Urothelium cell line (cell line): ENCODE measurements at regions not wholly inside any gene's neighbourhood (a gene's known extent, or its start where the extent isn't known, plus 50 kb on each side); places are given as distances from the start of the nearest gene placed in this dataset.

Source experiments
- DNase-seq: peaks from one replicate; pipeline ENCODE4 v3.0.0; 2011; ENCODE audit warnings: low spot score, mixed read lengths
- FAIRE-seq: peaks from 2 replicates; lab custom pipeline; 2011; peaks lifted over from hg19 to GRCh38; lab: Jason Lieb, UNC

- FAIRE-seq (no peak), DNase-seq (no peak)
Measured at GRCh38 chr12:60308366-60308991, 712.6 kb downstream of the SLC16A7 start.

DNA sequence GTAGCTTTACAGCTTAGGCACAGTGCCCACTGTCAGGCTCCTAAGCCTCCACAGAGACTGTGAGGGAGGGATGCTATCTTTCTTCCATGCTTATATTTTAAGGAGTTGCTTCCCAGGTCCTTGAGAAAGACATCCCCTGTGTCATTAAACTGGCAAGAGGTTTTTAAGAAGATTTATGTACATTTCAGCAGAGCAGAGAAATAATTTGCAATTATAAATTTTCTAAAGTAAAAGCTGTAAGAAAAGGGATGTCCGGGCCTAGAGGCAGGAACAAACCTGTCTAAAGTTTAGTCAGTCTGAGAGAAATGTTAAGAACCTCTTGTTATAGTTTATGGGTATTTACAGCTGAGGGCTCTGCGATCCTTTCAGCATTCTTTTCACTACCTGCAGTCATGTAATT, 716.1 kb downstream of the SLC16A7 start:
- no peak for FAIRE-seq
- DNase-seq, result no peak

GRCh38 chr12:60317361-60317760, 721.5 kb downstream of the SLC16A7 start:
- no peak for FAIRE-seq
- DNase-seq, result no peak

GRCh38 chr12:60324746-60325145, 728.9 kb downstream of the SLC16A7 start:
- FAIRE-seq, result no peak
- no peak for DNase-seq

- FAIRE-seq, result no peak
Measured at GRCh38 chr12:60333461-60333860, 737.6 kb downstream of the SLC16A7 start.

GRCh38 chr12:60335745-60336144, 739.9 kb downstream of the SLC16A7 start:
- FAIRE-seq (no peak), DNase-seq (peak; percentile 6)

More at GRCh38 chr12:60333461-60333860, 737.6 kb downstream of the SLC16A7 start:
- no peak for DNase-seq

- no peak for FAIRE-seq
- DNase-seq, result no peak
Measured at GRCh38 chr12:60337839-60338549, 742.2 kb downstream of the SLC16A7 start.

DNA sequence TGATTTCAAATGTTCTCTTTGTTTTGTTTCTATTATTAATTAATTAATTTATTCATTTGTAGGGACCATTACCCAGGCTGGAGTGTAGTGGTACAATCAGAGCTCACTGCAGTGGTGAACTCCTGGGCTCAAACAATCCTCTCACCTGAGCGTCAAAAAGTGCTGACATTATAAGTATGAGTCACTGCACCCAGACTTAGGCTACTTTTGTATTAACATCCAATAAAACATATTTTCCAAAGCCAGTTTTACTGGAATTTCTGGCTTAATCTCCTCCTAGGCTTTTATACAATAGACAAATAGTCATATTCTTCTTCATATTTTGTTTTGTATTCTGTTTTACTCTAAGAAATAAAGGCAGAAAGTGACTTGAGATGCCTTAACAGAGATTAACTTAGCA, 749.6 kb downstream of the SLC16A7 start:
- DNase-seq, result no peak
- FAIRE-seq, result no peak

GRCh38 chr12:60349232-60349978, 753.6 kb downstream of the SLC16A7 start:
- FAIRE-seq, result no peak

DNA sequence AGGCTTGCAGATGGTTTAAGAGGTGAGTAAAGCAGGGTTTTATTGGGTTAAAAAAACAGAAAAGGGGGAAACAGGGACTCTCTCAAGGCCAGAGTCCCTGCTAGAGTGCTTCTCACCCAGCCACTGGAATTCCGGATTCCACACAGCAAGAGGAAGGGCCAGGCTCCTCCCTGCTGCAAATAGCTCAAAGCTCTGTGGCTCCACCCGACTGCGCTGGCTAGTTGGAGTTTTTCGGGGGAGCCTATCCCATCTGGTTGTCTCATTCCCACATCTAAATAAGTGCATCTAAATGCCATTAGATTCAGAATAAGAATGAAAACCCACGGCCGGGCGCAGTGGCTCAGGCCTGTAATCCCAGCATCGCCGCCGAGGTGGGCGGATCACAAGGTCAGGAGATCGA, 791.5 kb downstream of the SLC16A7 start:
- no peak for FAIRE-seq
- no peak for DNase-seq

More at GRCh38 chr12:60349232-60349978, 753.6 kb downstream of the SLC16A7 start:
- DNase-seq, result no peak

DNA sequence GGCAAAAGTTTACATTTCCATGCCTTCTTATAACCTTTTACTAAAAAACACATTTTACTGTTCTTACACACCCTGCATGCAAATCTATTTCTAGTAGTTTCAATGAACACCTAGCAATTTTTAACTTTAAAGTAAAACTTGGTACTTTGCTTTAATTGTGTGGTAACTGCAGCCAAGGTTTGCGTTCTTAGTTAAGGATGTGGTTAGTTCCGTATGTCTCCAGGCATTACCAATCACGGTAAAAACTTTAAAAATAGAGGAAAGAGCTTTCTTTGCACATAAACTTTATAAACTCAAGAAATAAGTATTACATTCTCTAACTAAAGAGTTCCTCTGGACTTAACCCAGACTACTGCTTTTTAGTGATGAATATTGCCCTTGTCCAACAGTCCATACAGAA, 795.2 kb downstream of the SLC16A7 start:
- DNase-seq (no peak), FAIRE-seq (no peak)

GRCh38 chr12:60391791-60392190, 796.0 kb downstream of the SLC16A7 start:
- DNase-seq (no peak), FAIRE-seq (no peak)

- FAIRE-seq (peak; percentile 81), DNase-seq (no peak)
Measured at GRCh38 chr12:60393093-60393492, 797.3 kb downstream of the SLC16A7 start.

DNA sequence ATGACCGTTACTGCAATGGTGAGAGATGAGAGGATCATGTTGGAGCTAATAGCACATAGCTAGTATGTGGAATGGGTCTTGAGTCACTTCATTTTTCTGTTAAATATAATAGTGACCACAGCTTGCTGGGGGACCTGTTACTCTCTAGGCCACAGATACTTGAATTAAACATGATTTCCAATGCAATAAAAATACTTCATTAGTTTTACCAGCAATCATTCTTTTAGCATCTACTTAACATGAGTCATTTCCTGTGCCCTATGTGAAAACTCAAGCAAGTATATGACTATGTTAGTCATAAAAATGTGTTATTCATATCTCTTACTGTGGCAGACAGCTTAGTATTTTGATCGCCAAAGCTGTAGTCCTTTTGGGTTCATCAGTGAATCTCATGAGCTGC, 798.8 kb downstream of the SLC16A7 start:
- DNase-seq (peak; percentile 15), FAIRE-seq (no peak)

GRCh38 chr12:60398547-60398946, 802.7 kb downstream of the SLC16A7 start:
- FAIRE-seq, result no peak
- DNase-seq, result no peak

DNA sequence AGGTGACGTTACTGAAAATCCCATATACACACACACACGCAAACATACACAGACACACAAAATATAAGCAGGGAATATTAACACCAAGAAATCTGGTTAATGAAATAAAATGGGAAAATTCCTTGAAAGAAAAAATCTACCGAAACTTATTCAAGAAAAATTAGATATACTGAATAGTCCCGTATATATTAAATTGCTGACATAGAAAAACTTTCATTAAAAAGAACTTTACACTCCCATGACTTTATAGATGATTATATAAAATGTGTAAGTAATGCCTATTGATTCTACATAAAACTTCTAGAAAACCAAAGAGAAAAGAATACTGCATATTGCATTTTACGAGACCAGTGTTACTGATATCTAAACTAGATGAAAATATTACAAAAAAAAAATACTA, 803.2 kb downstream of the SLC16A7 start:
- DNase-seq, result no peak
- no peak for FAIRE-seq

GRCh38 chr12:60402996-60403395, 807.2 kb downstream of the SLC16A7 start:
- FAIRE-seq, result no peak

GRCh38 chr12:60415351-60415750, 819.5 kb downstream of the SLC16A7 start:
- DNase-seq (no peak), FAIRE-seq (no peak)

More at GRCh38 chr12:60402996-60403395, 807.2 kb downstream of the SLC16A7 start:
- DNase-seq, result no peak

- no peak for FAIRE-seq
- no peak for DNase-seq
Measured at GRCh38 chr12:60419986-60420385, 824.2 kb downstream of the SLC16A7 start.

DNA sequence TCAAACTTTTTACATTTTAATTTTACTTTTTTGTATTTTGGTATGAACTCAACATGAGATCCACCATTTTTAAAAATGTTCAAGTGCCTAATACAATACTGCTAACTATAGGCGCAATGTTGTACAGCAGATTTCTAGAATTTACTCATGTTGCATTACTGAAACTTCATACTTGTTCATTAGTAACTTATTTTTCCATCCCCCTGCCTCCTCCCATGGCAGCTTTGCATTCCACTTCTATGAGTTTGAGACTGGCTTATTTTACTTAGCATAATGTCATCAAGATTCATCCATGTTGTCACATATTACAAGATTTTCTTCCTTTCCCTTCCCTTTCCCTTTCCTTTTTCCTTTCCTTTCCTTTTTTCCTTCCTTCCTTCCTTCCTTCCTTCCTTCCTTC, 825.9 kb downstream of the SLC16A7 start:
- FAIRE-seq (no peak), DNase-seq (no peak)

GRCh38 chr12:60437297-60437696, 841.5 kb downstream of the SLC16A7 start:
- DNase-seq (no peak), FAIRE-seq (no peak)

DNA sequence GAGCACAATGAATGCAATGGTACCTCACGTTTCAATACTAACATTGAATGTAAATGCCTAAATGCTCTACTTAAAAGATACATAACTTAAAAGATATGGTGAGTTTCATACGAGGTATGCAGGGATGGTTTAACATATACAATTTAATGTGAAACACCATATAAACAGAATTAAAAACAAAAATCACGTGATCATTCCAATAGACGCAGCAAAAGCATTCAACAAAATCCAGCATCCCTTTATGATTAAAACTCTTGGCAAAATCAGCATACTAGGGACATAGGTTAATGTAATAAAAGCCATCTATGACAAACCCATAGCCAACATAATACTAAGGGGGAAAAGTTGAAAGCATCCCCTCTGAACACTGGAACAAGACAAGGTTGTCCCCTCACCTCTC, 845.7 kb downstream of the SLC16A7 start:
- DNase-seq, result no peak
- no peak for FAIRE-seq
